HL-60 (cell line): ENCODE measurements at regions not wholly inside any gene's neighbourhood (a gene's known extent, or its start where the extent isn't known, plus 50 kb on each side); places are given as distances from the start of the nearest gene placed in this dataset.

Experiments
- DNase-seq, 2 experiments: peaks; one replicate each; pipeline ENCODE4 v3.0.0-alpha.2; 2010 to 2020; ENCODE audit warnings: low read depth in 1 of 2, low spot score in 1 of 2
- H3K27ac ChIP-seq: fragments of 250-450 bp; sonication (Bioruptor Pico); replicated peaks from 2 replicates; pipeline ENCODE4 v1.5.1; 2020; ENCODE audit warnings: mild to moderate bottlenecking, moderate library complexity
- H3K27me3 ChIP-seq: fragments of 250-450 bp; sonication (Bioruptor Pico); 2 replicates; pipeline ENCODE4 v1.5.1; 2021; ENCODE audit warnings: mild to moderate bottlenecking, moderate library complexity; ENCODE audit not compliant: insufficient read depth, poor library complexity, severe bottlenecking
- H3K4me3 ChIP-seq: replicated peaks from 2 replicates; pipeline ENCODE4 v1.5.1; 2011; ENCODE audit warnings: mild to moderate bottlenecking, control low read depth, low read length; ENCODE audit not compliant: insufficient read depth
- GABPA ChIP-seq: IDR thresholded peaks from 2 replicates; pipeline ENCODE4 v1.6.1; 2012; ENCODE audit warnings: low read depth
- POLR2AphosphoS5 ChIP-seq: IDR thresholded peaks from 2 replicates; pipeline ENCODE4 v1.6.1; 2012; ENCODE audit warnings: low read depth
- SPI1 ChIP-seq: IDR thresholded peaks from 2 replicates; pipeline ENCODE4 v1.6.1; 2012; ENCODE audit warnings: low read depth, mild to moderate bottlenecking, borderline replicate concordance
- TF ChIP-seq, protein P1 (sequence below): IDR thresholded peaks from 2 replicates; pipeline ENCODE4 v1.6.1; 2012; ENCODE audit warnings: low read depth; ENCODE audit not compliant: insufficient replicate concordance
- TF ChIP-seq, protein P2 (sequence below): IDR thresholded peaks from one replicate; pipeline ENCODE4 v1.5.1; 2011; ENCODE audit warnings: low read length, control low read depth, inconsistent platforms; ENCODE audit not compliant: insufficient read depth

DNA sequence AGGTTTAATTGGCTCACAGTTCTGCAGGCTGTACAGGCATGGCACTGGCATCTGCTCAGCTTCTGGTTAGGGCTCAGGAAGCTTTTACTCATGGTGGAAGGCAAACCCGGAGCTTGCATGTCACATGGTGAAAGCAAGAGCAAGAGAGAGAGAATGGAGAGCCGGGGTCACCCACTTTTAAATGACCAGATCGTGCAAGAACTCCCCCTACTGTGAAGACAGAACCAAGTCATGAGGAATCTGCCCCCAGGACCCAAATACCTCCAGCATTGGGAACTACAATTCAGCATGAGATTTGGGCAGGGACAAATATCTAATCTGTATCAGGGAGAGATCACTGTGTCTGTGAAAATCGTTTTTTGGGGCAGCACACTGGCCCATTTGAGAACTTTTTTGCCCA lies 110.0 kb upstream of the MYO3A start:
- Histone ChIP-seq H3K27ac (no peak overlapping the region), H3K4me3 (no peak overlapping the region), H3K27me3 (no peaks in the 10 kb centered on the region)
- DNase-seq: no peak
- TF ChIP-seq POLR2AphosphoS5: no peak
- TF ChIP-seq, protein P1, sequence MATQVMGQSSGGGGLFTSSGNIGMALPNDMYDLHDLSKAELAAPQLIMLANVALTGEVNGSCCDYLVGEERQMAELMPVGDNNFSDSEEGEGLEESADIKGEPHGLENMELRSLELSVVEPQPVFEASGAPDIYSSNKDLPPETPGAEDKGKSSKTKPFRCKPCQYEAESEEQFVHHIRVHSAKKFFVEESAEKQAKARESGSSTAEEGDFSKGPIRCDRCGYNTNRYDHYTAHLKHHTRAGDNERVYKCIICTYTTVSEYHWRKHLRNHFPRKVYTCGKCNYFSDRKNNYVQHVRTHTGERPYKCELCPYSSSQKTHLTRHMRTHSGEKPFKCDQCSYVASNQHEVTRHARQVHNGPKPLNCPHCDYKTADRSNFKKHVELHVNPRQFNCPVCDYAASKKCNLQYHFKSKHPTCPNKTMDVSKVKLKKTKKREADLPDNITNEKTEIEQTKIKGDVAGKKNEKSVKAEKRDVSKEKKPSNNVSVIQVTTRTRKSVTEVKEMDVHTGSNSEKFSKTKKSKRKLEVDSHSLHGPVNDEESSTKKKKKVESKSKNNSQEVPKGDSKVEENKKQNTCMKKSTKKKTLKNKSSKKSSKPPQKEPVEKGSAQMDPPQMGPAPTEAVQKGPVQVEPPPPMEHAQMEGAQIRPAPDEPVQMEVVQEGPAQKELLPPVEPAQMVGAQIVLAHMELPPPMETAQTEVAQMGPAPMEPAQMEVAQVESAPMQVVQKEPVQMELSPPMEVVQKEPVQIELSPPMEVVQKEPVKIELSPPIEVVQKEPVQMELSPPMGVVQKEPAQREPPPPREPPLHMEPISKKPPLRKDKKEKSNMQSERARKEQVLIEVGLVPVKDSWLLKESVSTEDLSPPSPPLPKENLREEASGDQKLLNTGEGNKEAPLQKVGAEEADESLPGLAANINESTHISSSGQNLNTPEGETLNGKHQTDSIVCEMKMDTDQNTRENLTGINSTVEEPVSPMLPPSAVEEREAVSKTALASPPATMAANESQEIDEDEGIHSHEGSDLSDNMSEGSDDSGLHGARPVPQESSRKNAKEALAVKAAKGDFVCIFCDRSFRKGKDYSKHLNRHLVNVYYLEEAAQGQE: no peak
- TF ChIP-seq, protein P2, sequence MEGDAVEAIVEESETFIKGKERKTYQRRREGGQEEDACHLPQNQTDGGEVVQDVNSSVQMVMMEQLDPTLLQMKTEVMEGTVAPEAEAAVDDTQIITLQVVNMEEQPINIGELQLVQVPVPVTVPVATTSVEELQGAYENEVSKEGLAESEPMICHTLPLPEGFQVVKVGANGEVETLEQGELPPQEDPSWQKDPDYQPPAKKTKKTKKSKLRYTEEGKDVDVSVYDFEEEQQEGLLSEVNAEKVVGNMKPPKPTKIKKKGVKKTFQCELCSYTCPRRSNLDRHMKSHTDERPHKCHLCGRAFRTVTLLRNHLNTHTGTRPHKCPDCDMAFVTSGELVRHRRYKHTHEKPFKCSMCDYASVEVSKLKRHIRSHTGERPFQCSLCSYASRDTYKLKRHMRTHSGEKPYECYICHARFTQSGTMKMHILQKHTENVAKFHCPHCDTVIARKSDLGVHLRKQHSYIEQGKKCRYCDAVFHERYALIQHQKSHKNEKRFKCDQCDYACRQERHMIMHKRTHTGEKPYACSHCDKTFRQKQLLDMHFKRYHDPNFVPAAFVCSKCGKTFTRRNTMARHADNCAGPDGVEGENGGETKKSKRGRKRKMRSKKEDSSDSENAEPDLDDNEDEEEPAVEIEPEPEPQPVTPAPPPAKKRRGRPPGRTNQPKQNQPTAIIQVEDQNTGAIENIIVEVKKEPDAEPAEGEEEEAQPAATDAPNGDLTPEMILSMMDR: no peak
- TF ChIP-seq SPI1: no peak
- no peak for TF ChIP-seq GABPA

DNA sequence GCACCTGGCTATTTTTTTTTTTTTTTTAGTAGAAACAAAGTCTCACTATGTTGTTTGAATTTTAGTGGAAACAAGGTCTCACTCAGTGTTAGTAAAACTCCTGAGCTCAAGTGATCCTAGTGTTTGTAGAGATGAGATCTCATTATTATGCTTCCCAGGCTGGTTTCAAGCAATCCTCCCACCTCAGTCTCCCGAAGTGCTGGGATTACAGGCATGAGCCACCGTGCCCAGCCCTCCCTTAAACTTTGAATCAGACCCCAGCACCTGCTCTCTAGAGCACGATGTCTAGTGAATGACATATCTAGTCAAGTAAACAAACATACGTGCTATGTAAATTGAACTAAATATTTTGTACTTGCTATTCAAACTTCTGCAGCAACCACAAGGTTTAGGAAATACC lies 105.6 kb upstream of the MYO3A start:
- TF ChIP-seq, protein P2: no peak
- no peak for TF ChIP-seq SPI1
- no peak for TF ChIP-seq POLR2AphosphoS5
- no peak for TF ChIP-seq GABPA
- TF ChIP-seq, protein P1: no peak
- no peaks in the 10 kb centered on the region for H3K27me3 ChIP-seq
- no peak for DNase-seq
- H3K27ac ChIP-seq: no peak overlapping the region
- no peak overlapping the region for H3K4me3 ChIP-seq

DNA sequence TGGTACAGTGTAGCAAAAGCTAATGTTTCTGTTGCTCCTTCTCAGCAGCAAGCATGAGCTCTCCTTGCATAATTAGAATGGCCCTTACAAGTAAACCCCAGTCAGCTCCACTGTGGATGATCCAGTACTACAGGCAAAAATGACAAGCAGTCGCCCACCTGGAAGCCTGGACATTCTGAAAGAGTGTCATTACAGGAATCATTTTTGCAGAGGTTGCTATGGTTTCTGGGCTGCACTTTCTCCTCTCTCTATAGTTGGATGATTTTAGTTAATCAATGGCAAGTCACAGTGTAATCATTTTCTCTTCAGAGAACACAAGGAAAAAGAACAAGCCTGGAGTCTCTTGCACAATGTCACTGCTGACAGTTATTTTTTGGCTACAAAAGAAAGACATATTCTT lies 102.9 kb upstream of the MYO3A start:
- TF ChIP-seq, protein P1: no peak
- TF ChIP-seq, protein P2: no peak
- TF ChIP-seq GABPA: no peak
- TF ChIP-seq POLR2AphosphoS5: no peak
- TF ChIP-seq SPI1: no peak
- DNase-seq: no peak
- no peaks in the 10 kb centered on the region for H3K27me3 ChIP-seq
- no peak overlapping the region for H3K4me3 ChIP-seq
- H3K27ac ChIP-seq: no peak overlapping the region
